Bronchial epithelial cell (primary cell): ENCODE measurements at regions not wholly inside any gene's neighbourhood (a gene's known extent, or its start where the extent isn't known, plus 50 kb on each side); places are given as distances from the start of the nearest gene placed in this dataset.
"Not testable (repeated sequence)": the region's sequence is repeated elsewhere in the genome, so short reads cannot be mapped to it uniquely, and the experiment has no call there.

Source experiments
- DNase-seq: peaks from one replicate; pipeline ENCODE4 v3.0.0-alpha.2; 2010; ENCODE audit warnings: low read depth
- FAIRE-seq: peaks from 2 replicates; lab custom pipeline; 2011; peaks lifted over from hg19 to GRCh38; lab: Jason Lieb, UNC
- H3K27me3 ChIP-seq: 2 replicates; pipeline ENCODE4 v1.5.1; 2011; ENCODE audit warnings: low read length; ENCODE audit not compliant: control insufficient read depth, insufficient read depth
- H3K36me3 ChIP-seq: 2 replicates; pipeline ENCODE4 v1.5.1; 2011; ENCODE audit warnings: low read length; ENCODE audit not compliant: control insufficient read depth, insufficient read depth
- H3K4me3 ChIP-seq: 2 replicates; pipeline ENCODE4 v1.5.1; 2011; ENCODE audit warnings: mild to moderate bottlenecking, low read depth, low read length, control low read depth
- TF ChIP-seq, protein P1 (sequence below): IDR thresholded peaks from 2 replicates; pipeline ENCODE4 v1.5.1; 2011; ENCODE audit warnings: mild to moderate bottlenecking, moderate library complexity, low read length, control low read depth, inconsistent platforms; ENCODE audit not compliant: insufficient read depth, severe bottlenecking

DNA sequence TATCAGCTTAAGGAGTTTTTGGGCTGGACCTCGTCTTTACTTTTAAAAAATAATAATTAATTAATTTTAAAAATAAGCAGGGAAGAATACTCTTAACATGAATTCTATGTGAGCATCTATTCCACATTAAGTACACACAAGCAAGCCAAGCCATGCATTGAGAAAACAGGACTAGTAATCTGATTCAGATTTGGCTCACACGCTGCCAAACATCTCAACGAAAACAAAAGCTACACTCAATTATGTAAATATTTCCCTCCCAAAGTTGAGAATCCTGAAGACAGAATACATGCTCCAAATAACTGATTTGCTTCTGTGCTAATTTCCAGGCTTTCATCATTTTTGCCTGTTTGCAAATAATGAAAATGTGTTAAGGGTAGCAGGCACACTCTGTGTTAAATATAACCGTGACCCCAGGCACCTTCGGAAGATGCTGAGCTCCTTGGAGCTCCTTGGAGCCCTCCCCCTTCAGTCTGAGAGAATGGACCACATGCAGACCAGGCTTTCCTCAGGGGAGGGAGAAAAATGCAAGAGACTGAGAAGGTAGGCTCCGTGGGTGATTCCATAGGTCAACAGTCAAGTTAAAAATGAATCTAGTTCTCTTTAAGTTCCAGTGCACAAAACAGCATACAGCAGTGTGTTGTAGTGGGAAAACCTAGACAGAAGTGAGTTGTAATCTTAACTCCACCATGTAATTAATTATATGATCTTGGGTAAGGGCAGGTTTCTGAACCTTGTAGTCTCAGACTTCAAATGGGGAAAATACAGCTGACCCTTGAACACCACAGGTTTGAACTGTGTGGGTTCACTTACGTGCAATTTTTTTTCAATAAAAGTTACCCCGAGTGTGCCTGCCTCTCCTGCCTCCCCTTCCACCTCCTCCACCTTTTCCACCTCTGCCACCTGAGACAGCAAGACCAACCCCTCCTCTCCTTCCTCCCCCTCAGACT, 161.3 kb upstream of the RREB1 start:
- FAIRE-seq: no peak

DNA sequence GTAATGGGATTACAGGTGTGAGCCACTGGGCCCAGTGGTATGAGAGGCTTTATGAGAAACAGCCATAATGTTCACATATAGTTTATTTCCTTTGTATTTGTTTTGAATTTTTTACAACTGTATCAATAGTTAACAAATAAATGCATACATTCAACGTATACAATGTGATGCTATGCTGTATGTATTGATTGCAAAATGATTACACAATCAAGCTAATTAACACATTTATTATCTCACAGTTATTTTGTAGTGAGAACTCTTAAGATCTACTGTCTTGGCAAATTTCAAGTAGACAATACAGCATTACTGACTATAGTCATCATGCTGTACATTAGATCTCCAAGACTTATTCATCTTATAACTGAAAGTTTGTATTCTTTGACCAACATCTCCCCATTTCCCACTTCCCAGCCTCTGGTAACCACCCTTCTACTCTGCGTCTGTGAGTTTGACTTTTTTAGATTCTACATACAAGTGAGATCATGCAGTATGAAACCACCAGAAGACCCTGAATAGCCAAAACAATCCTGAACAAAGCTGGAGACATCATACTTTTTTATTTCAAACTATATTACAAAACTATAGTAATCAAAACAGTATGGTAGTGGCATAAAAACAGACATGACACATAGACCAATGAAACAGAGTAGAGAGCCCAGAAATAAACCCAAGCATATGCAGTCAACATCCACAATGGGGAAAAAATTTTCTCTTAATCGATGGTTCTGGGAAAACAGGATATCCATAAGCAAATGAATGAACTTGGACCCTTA, 157.2 kb upstream of the RREB1 start:
- FAIRE-seq: no peak
- TF ChIP-seq, protein P1, sequence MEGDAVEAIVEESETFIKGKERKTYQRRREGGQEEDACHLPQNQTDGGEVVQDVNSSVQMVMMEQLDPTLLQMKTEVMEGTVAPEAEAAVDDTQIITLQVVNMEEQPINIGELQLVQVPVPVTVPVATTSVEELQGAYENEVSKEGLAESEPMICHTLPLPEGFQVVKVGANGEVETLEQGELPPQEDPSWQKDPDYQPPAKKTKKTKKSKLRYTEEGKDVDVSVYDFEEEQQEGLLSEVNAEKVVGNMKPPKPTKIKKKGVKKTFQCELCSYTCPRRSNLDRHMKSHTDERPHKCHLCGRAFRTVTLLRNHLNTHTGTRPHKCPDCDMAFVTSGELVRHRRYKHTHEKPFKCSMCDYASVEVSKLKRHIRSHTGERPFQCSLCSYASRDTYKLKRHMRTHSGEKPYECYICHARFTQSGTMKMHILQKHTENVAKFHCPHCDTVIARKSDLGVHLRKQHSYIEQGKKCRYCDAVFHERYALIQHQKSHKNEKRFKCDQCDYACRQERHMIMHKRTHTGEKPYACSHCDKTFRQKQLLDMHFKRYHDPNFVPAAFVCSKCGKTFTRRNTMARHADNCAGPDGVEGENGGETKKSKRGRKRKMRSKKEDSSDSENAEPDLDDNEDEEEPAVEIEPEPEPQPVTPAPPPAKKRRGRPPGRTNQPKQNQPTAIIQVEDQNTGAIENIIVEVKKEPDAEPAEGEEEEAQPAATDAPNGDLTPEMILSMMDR: no peak
- no peak overlapping the region for H3K4me3 ChIP-seq
- no peaks in the 10 kb centered on the region for H3K27me3 ChIP-seq
- no peaks in the 10 kb centered on the region for H3K36me3 ChIP-seq
- no peak for DNase-seq

More for the DNA sequence above, 161.3 kb upstream of the RREB1 start:
- Histone ChIP-seq H3K4me3 (no peak overlapping the region), H3K27me3 (no peaks in the 10 kb centered on the region), H3K36me3 (no peaks in the 10 kb centered on the region)
- TF ChIP-seq, protein P1: no peak
- no peak for DNase-seq

DNA sequence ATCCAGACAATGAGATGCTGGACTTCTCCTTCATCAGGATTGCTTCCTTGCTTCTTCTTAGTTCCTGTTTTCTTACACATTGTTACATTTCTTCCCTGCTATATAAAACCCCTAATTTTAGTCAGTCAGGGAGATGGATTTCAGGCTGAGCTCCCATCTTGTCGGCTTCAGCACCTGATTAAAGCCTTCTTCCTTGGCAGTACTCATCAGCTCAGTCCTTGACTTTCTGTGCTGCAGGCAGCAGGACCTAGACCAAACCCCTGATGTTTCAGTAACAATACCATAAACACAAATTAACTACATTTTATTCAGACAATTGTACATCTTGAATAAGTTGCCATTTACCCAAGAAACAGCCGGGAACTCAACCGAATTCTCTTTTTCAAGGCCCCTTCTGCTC, 156.4 kb upstream of the RREB1 start:
- FAIRE-seq (no peak), DNase-seq (no peak)
- no peaks in the 10 kb centered on the region for H3K27me3 ChIP-seq
- TF ChIP-seq, protein P1: no peak
- H3K36me3 ChIP-seq: no peaks in the 10 kb centered on the region
- H3K4me3 ChIP-seq: no peak overlapping the region

DNA sequence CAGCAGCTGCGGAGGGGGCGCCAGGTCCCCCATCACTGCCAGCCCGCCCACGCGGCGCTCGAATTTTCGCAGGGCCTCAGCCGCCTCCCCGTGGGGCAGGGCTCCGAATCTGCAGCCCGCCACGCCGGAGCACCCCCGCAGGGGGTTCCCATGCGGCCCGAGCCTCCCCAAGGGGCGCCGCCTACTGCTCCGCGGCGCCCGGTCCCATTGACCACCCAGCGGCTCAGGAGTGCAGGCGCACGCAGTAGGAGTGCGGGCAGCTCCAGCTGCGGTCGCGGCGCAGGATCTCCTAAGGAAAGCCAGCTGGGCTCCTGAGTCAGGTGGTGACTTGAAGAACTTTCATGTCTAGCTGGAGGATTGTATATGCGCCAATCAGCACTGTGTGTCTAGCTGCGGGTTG, 155.3 kb upstream of the RREB1 start:
- FAIRE-seq: no peak
- no peaks in the 10 kb centered on the region for H3K27me3 ChIP-seq

DNA sequence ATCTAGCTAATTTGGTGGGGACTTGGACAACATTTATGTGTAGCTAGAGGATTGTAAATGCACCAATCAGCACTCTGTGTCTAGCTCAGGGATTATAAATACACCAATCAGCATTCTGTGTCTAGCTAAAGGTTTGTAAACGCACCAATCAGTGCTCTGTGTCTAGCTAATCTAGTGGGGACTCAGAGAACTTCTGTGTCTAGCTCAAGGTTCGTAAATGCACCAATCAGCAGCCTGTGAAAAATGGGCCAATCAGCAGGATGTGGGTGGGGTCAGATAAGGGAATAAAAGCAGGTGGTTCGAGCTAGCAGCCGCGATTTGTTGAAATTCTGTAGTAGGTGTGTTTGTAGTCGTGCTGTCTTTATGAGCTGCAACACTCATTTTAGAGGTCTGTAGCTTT, 154.8 kb upstream of the RREB1 start:
- not testable (repeated sequence) for H3K27me3 ChIP-seq, DNase-seq, FAIRE-seq, H3K4me3 ChIP-seq, H3K36me3 ChIP-seq

More for the DNA sequence above, 155.3 kb upstream of the RREB1 start:
- DNase-seq: no peak
- Histone ChIP-seq H3K4me3 (no peak overlapping the region), H3K36me3 (no peaks in the 10 kb centered on the region)
- TF ChIP-seq, protein P1: no peak
